WI38 (cell line): ENCODE measurements at regions not wholly inside any gene's neighbourhood (a gene's known extent, or its start where the extent isn't known, plus 50 kb on each side); places are given as distances from the start of the nearest gene placed in this dataset.
"Not testable (repeated sequence)": the region's sequence is repeated elsewhere in the genome, so short reads cannot be mapped to it uniquely, and the experiment has no call there.

Experiments used
- H3K4me3 ChIP-seq: 2 replicates; pipeline ENCODE4 v1.5.1; 2011; ENCODE audit warnings: low read depth, mild to moderate bottlenecking, control low read depth, low read length
- TF ChIP-seq, protein P1 (sequence below): IDR thresholded peaks from 2 replicates; pipeline ENCODE4 v1.5.1; 2012; ENCODE audit warnings: low read depth, mild to moderate bottlenecking, control low read depth, low read length

DNA sequence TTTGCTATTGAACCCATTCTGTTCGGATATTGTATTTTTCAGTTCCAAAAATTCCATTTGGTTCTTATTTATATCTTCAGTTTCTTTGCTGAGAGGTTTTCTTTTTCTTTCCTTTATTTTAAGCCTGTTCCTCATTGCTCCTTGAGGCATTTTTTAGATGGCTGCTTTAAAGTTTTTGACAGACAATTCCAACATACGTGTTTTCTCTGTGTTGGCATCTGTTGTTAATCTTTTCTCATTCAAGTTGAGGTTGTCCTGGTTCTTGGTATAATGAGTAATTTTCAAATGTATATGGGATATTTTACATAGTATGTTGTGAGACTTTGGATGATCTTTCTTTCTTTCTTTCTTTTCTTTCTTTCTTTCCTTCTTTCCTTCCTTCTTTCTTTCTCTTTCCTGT, 1078.0 kb upstream of the CELF2 start:
- TF ChIP-seq, protein P1, sequence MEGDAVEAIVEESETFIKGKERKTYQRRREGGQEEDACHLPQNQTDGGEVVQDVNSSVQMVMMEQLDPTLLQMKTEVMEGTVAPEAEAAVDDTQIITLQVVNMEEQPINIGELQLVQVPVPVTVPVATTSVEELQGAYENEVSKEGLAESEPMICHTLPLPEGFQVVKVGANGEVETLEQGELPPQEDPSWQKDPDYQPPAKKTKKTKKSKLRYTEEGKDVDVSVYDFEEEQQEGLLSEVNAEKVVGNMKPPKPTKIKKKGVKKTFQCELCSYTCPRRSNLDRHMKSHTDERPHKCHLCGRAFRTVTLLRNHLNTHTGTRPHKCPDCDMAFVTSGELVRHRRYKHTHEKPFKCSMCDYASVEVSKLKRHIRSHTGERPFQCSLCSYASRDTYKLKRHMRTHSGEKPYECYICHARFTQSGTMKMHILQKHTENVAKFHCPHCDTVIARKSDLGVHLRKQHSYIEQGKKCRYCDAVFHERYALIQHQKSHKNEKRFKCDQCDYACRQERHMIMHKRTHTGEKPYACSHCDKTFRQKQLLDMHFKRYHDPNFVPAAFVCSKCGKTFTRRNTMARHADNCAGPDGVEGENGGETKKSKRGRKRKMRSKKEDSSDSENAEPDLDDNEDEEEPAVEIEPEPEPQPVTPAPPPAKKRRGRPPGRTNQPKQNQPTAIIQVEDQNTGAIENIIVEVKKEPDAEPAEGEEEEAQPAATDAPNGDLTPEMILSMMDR, result no peak
- H3K4me3 ChIP-seq, result no peak overlapping the region

DNA sequence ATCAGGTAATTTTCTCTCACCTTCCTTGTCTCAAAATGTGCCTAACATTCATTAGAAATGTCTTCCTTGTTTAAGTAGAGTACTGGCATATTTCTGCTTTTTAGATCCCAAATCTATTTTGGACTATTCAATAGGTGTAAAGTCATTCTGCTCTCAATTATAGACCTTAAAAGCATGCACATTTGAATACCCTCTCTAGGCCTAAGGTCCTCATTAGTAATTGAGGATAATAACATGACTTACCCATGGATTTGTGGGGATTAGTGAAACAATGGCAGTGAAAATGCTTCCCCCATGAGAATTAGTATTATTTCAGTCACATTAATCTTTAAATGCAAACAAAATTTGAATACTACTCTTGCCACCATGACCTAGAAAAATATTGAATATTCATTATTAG, 1073.0 kb upstream of the CELF2 start:
- no peak overlapping the region for H3K4me3 ChIP-seq
- TF ChIP-seq, protein P1, result no peak

DNA sequence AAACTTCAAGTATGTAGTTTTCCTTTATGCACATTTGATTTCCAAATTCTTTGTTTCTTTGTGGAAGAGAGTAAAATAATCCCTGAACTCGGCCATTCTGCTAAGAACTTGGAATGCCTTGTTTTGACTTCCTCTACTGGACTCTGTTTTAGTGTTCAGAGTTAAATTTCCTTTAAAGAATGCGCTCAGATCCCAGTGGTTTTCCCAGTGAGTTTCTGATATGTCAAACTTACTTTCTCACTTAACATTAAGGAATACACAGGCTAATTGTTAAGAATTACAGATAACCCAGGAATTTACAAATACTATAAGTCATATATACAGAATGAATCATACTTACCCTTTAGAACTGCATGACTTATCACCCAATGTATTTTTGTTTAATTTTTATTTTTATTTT, 1067.6 kb upstream of the CELF2 start:
- TF ChIP-seq, protein P1, result no peak

DNA sequence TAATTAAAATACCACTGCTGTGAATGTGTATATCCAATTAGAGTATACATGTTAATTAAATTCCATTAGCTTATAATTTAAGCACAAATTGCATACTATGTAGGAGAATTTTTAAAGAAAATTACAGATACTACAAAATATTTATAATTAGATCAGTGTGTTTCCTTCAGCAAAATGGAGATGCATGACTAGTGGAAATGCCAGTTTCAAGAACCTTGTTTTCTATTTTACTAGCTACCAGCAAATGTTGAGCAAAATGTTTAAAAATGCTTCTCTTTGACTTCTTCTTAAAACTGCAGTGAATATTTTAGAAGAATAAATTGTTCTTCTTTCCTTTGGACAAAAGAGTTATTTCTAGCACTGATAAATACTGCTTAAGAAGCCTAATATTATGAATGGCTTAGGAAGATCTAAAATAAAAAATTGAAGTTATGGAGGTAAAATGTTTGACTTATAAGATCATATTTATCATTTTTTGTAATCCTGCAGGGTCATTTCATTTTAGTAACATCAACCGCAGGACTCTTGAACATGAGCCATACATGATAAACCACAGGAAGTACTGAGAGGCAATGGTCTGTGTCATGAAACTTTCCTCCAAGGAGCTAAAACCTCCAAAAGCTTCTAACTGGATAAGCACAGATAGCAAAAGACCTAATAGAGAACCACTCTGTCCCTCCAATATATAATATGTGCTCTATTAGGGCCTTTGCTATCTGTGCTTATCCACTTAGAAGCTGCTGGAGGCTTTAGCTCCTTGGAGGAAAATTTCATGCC, 1066.0 kb upstream of the CELF2 start:
- TF ChIP-seq, protein P1, result no peak
- H3K4me3 ChIP-seq, result no peak overlapping the region

More for the DNA sequence above, 1067.6 kb upstream of the CELF2 start:
- no peak overlapping the region for H3K4me3 ChIP-seq

DNA sequence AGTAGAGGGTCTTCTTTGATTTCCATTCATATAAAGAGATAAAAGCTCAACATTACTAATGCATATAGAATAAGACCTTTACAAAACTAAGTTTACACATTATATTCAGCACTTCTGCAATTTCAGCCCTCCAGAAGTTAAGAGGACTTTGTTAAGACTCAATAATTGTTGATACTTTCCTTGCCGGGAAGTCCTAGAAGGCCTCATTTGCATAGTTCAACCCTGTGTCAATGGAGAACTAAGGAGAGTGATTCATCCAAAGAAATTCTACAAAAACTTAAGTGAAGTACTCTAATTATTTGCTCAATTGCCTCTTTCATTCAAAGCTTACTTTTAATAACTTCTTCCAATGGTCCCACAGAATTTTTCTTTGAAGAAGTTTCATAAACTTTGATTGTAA, 1060.3 kb upstream of the CELF2 start:
- H3K4me3 ChIP-seq, result no peak overlapping the region
- TF ChIP-seq, protein P1, result no peak

DNA sequence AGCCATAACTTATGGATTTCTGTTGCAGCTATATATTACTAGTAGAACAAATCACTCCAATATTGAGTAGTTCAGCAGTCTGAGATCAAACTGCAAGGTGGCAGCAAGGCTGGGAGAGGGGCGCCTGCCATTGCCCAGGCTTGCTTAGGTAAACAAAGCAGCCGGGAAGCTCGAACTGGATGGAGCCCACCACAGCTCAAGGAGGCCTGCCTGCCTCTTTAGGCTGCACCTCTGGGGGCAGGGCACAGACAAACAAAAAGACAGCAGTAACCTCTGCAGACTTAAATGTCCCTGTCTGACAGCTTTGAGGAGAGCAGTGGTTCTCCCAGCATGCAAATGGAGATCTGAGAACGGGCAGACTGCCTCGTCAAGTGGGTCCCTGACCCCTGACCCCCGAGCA, 1059.8 kb upstream of the CELF2 start:
- not testable (repeated sequence) for H3K4me3 ChIP-seq

DNA sequence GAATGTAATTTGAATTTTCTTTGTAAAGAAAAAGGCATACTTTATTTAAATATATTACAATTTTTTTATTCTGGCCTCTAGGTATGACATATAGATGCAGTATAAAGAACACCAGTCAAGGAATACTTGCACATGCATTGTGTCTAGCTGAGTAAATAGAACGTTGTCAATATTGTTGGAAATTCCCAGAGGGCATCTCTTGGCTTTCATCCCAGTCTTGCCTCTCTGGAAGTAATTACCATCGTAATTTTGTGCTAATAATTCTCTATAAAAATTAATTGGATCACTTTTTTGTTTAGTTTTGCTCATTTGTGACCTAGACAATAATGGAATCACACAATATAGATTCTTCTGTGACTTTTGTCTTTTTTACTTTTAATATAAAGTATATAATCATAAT, 1052.3 kb upstream of the CELF2 start:
- H3K4me3 ChIP-seq, result no peak overlapping the region
- TF ChIP-seq, protein P1, result no peak

DNA sequence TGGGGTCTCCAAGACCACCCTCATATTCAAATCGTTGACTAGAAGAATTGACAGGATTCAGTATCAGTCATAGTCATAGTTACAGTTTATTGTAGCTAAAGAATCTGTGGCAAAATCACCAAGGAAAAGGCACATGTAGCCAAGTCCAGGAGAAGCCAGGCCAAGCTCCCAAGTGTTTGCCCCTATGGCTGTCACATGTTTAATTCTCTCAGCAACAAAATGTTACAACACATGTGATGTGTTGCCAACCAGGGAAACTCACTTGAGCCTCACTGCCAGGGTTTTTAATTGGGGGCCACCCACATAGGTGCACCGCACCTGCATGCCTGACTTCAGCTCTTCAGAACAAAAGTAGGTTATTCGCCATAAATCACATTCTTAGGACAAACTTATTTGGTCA, 1030.9 kb upstream of the CELF2 start:
- TF ChIP-seq, protein P1, result no peak
- H3K4me3 ChIP-seq, result no peak overlapping the region
